IMR-90 (cell line): ENCODE measurements at regions not wholly inside any gene's neighbourhood (a gene's known extent, or its start where the extent isn't known, plus 50 kb on each side); places are given as distances from the start of the nearest gene placed in this dataset.

ENCODE experiments used
- BHLHE40 ChIP-seq: fragments of 150-350 bp; IDR thresholded peaks from 2 replicates; pipeline ENCODE4 v1.6.1; 2016; ENCODE audit warnings: mild to moderate bottlenecking, low read depth, low read length
- CEBPB ChIP-seq: IDR thresholded peaks from 2 replicates; pipeline ENCODE4 v1.6.1; 2012; ENCODE audit warnings: low read depth, low read length, improper control_type of control experiment
- CHD1 ChIP-seq: IDR thresholded peaks from 2 replicates; pipeline ENCODE4 v1.6.1; 2012; ENCODE audit warnings: low read depth, low read length, improper control_type of control experiment
- CTCF ChIP-seq: conservative IDR thresholded peaks from 2 replicates; pipeline ENCODE4 v1.5.1; 2012; ENCODE audit warnings: mild to moderate bottlenecking, low read depth, low read length, improper control_type of control experiment
- FOS ChIP-seq: fragments of 150-350 bp; IDR thresholded peaks from 2 replicates; pipeline ENCODE4 v1.6.1; 2016; ENCODE audit warnings: low read depth, low read length
- MAFK ChIP-seq: IDR thresholded peaks from 2 replicates; pipeline ENCODE4 v1.6.1; 2012; ENCODE audit warnings: low read depth, low read length, improper control_type of control experiment
- MAZ ChIP-seq: IDR thresholded peaks from 2 replicates; pipeline ENCODE4 v1.6.1; 2012; ENCODE audit warnings: low read depth, mild to moderate bottlenecking, low read length, improper control_type of control experiment, moderate library complexity, borderline replicate concordance
- MXI1 ChIP-seq: IDR thresholded peaks from 2 replicates; pipeline ENCODE4 v1.6.1; 2012; ENCODE audit warnings: low read depth, mild to moderate bottlenecking, low read length, moderate library complexity, borderline replicate concordance
- POLR2A ChIP-seq: IDR thresholded peaks from 2 replicates; pipeline ENCODE4 v1.6.1; 2012; ENCODE audit warnings: mild to moderate bottlenecking, low read depth, low read length
- RAD21 ChIP-seq: IDR thresholded peaks from 2 replicates; pipeline ENCODE4 v1.6.1; 2012; ENCODE audit warnings: low read length, improper control_type of control experiment
- RCOR1 ChIP-seq: IDR thresholded peaks from 2 replicates; pipeline ENCODE4 v1.6.1; 2012; ENCODE audit warnings: mild to moderate bottlenecking, low read length, improper control_type of control experiment; ENCODE audit not compliant: insufficient replicate concordance
- SMC3 ChIP-seq: fragments of 150-350 bp; IDR thresholded peaks from 2 replicates; pipeline ENCODE4 v1.6.1; 2016; ENCODE audit warnings: low read depth, mild to moderate bottlenecking, antibody characterized with exemption, low read length, moderate library complexity
- USF2 ChIP-seq: fragments of 150-350 bp; IDR thresholded peaks from 2 replicates; pipeline ENCODE4 v1.6.1; 2017; ENCODE audit warnings: mild to moderate bottlenecking, antibody characterized with exemption, low read length, low read depth

- TF ChIP-seq CTCF = no peak
- no peak for TF ChIP-seq BHLHE40
- no peak for TF ChIP-seq CHD1
- TF ChIP-seq POLR2A = no peak
- no peak for TF ChIP-seq RAD21
- TF ChIP-seq FOS = no peak
- TF ChIP-seq MAZ = no peak
- no peak for TF ChIP-seq MXI1
- no peak for TF ChIP-seq SMC3
- TF ChIP-seq CEBPB = no peak
- no peak for TF ChIP-seq RCOR1
- TF ChIP-seq USF2 = no peak
- TF ChIP-seq MAFK = no peak
Observed at GRCh38 chr1:71184410-71184809, 103.6 kb upstream of the ZRANB2 start.
